Heart left ventricle (tissue), 13 donors: ENCODE measurements at regions not wholly inside any gene's neighbourhood (a gene's known extent, or its start where the extent isn't known, plus 50 kb on each side); places are given as distances from the start of the nearest gene placed in this dataset.

Experiments used
- POLR2A ChIP-seq, 2 donors: fragments of 450-650 bp; IDR thresholded peaks; one replicate each; pipeline ENCODE4 v1.6.1; 2017; ENCODE audit warnings: antibody characterized with exemption in 2 of 2, mild to moderate bottlenecking in 2 of 2, moderate library complexity in 2 of 2
- TF ChIP-seq, protein P1 (sequence below), 12 donors: fragments of 200-600 bp; sonication (generic) in 4 of 12; IDR thresholded peaks; one replicate each; pipeline versions ENCODE4 v1.5.0 to v1.8.0; 2018 to 2022; ENCODE audit warnings: antibody characterized with exemption in 12 of 12, mild to moderate bottlenecking in 5 of 12
- donor health status: ischemic (EF 13 %, LVEDD 7.1; RV severe dilation, severe dysfunction).
- donor health status: DM: no; HTN: yes; CAD: no.
- donor health status: DM: no; HTN: no; CAD: no.
- donor health status: ischemic (EF 25% LVEDD 6.9; RV normal size, moderate dysfunction).
- donor health status: ischemic (EF 25% LVEDD 5.7; RV mildly dilated, moderate dysfunction).
- donor health status: ischemic (EF 35%, LVEDD 5.7; RV mildly dilated, moderate dysfunction).
- donor health status: nonischemic (EF 11% LVEDD 7.7; RV severe dilation, severe dysfunction).
- donor health status: DM: yes; HTN: yes; CAD: no.
- donor health status: PGD.
- donor health status: ischemic (EF 29% LVEDD 5.4; RV normal size, mild dysfunction).
- donor health status: nonischemic (EF 23%, LVEDD 6.1; RV moderate dilation, normal function).

DNA sequence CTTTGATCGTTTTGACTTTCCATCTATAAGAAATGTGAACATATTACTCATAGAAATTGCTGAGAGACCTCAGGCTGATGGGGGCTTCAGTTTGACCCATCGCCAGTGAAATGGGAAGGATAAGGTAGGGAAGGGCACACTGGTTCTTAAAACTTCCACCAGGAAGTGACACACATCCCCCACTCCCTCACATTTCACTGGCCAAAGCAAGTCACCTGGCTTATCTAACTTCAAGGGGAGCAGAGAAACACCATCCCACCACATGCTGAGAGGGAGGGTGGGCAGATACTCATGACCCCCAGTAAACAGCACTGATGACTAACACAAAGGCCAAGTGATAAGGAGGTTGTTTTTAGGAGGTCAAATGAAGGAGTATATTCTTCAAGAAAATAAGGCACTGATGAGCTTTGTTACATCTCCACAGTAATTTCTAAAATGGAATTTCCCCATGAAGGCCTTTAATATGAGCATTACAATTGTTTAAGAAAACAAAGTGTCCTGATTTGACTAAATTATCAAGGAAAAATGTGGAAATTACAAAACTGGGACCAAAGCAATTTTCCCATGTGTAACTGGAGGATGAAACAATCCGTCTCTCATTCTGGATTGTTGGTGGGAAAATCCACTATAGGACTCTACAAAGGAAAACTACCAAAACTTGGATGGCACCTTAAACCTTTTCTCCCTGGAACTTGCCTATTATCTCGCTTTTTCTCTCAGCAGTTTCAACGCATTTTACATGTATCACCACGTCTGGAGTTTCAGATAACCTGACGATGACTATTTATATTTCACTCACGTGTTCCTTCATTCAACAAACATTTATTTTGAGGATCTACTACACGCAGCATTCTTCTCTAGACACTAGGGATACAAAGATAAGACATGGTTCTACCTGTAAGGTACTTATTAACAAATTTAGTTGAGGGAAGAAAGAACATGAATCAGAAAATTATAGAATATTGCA lies 91.8 kb upstream of the EEA1 start:
- TF ChIP-seq, protein P1, sequence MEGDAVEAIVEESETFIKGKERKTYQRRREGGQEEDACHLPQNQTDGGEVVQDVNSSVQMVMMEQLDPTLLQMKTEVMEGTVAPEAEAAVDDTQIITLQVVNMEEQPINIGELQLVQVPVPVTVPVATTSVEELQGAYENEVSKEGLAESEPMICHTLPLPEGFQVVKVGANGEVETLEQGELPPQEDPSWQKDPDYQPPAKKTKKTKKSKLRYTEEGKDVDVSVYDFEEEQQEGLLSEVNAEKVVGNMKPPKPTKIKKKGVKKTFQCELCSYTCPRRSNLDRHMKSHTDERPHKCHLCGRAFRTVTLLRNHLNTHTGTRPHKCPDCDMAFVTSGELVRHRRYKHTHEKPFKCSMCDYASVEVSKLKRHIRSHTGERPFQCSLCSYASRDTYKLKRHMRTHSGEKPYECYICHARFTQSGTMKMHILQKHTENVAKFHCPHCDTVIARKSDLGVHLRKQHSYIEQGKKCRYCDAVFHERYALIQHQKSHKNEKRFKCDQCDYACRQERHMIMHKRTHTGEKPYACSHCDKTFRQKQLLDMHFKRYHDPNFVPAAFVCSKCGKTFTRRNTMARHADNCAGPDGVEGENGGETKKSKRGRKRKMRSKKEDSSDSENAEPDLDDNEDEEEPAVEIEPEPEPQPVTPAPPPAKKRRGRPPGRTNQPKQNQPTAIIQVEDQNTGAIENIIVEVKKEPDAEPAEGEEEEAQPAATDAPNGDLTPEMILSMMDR (IDR thresholded peaks at IDR 0.05), result no peak
- TF ChIP-seq POLR2A (IDR thresholded peaks at IDR 0.05), result no peak
